Activated T-cell treated with anti-CD3 and anti-CD28 coated beads for 24 hours (primary cell): ENCODE measurements at regions not wholly inside any gene's neighbourhood (a gene's known extent, or its start where the extent isn't known, plus 50 kb on each side); places are given as distances from the start of the nearest gene placed in this dataset.

Source experiments
- DNase-seq: peaks from one replicate; pipeline ENCODE4 v3.0.0-alpha.2; 2020; ENCODE audit warnings: low read depth

DNA sequence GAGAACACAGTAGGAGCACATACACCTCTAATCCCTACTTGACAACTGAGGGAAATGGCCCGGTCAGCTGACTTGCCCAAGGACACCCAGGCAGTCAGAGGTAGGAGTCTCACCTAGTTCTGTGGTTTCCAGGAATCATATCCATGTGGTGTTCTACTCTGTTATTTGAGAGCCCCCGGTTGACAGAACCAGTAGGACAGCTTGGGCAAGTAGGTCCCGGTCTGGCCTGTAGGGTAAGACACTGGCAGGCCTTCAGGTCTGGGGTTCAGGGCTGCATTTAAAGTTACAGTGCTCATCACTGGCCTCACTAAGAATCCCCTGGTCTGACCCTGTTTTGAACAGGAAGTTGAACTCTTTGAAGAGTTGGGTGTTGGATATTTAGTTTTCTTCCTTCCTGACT is 476.1 kb downstream of the SHQ1 start:
- DNase-seq: no peak

DNA sequence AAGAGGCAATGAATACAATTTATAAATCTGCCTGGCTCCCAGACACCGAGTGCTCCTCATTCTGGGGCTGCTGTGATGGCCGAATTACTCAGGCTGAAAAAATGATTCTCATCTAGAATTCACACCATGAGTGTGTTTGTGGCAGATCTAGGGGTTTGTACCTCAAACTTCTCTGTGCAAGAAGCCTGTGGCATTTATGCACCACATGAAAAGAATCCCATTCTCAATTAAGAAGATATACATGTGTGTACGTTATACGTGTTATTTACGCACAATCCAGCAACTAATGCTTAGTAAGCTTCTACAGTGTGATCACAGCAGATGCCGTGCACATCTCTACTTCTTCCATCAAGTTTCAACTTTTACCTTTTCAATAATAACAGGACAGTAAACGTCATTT is 476.8 kb downstream of the SHQ1 start:
- no peak for DNase-seq

DNA sequence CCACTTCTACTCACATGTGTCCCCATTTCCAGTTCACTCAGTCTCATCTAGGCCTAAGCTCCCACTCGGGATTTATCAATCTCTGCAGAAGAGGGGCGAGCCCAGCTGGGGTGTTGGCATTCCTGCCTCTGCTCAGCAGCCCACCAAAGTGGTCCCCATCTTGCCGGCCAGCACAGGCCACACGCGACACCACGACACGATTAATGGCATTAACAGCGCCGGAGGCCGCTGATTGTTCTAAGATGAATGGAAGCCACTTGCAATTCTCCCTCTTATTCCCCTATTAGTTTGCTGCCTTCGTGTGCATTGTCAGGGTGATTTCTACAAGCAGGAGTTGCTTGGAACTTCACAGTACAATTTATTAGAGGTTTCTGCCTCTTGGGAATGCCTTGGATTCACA is 477.3 kb downstream of the SHQ1 start:
- no peak for DNase-seq

DNA sequence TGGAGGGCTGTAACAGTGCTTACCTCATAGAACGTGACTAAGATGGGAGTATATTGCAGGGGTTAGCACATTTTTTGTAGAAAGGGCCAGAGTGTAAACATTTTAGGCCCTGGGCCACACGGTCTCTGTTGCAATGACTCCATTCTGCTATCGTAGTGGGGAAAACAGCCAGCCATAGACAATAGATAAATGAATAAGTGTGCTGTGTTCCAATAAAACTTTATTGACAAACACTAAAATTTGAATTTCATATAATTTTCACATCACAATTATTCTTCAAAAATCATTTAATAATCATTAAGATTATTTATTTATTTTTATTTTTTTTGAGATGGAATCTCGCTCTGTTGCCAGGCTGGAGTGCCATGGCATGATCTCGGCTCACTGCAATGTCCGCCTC is 478.6 kb downstream of the SHQ1 start:
- no peak for DNase-seq

DNA sequence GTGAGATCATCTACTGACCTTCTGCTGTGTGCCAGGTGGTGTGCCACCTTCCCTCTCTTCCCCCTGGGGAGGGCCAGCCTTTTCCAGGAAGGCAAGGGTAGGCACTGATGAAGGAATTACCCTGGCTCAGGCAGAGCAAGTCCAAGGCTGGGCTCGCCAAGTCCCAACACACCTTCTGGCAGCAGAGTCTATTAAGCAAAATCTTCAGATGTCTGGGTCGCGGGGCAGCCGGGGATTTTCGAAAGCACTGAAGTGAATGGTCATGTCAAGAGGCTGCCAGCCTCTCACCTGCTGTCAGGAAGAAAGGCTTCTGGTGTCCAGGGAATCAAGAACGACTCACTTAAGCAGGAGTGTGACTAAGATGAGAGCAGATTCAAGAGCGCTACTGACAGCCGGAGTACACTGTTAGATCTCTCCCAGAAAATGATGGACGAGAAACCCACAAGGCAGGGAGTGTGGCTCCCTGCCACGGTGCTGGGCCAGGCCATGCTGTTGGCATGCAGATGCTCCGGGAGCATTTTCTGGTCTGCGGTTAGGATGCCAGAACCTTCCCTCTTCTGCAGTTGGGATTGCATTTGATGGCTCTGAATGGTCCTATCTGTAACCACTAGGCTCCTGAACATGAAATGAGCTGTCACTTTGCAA is 479.8 kb downstream of the SHQ1 start:
- no peak for DNase-seq

DNA sequence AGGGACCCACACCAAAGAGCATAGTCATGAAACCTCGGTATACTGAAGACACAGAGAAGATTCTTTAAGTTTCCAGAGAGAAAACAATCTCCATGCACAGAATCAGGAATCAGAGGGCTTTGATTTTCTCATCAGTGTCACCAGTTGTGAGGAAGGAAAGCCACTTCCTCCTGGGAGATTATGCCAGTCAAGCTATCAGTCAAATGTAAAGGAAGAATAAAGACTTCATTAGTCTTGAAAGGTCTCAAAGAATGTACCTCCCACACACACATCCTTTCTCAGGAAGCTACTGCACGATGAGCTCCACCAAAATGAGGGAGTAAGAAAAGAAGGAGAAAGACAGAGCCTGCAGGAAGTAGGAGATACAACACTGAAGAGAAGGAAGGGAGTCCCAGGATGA is 486.3 kb downstream of the SHQ1 start:
- no peak for DNase-seq

DNA sequence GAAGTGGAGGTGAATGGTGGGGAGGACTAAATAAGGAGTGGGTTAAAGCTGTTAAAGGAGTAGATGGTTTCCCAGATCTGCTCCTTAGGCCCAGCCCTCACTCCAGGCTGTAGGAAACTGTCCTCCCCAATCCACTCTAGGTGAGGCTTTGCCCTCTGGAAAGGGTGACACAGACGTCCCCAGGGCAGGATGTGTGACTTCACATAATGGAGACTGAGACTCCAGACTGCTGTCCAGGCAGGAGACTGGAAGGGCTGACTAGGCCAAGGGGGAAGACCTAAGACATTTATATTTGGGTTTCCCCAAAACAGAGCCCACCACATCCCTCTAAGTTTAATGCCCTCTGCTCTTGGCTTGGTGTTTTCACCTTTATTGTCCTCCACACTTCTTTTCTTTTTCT is 488.5 kb downstream of the SHQ1 start:
- DNase-seq: no peak

DNA sequence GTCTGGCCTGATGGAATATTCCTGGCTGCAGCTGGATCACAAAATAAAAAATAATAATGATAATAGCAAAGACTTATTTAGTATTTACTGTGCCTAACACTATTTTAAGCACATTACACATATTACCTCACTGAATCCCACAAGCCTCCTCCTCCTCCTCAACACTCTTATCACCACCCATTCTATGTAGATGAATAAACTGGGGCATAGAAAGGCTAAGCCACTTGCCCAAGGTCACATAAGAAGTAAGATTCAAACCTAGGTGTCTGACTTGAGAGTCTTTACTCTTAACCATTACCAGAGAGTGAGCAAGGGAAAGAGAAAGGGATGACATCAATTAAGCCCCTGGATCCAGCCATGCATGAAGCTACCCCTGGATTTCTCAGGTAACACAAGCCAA is 493.1 kb downstream of the SHQ1 start:
- no peak for DNase-seq

DNA sequence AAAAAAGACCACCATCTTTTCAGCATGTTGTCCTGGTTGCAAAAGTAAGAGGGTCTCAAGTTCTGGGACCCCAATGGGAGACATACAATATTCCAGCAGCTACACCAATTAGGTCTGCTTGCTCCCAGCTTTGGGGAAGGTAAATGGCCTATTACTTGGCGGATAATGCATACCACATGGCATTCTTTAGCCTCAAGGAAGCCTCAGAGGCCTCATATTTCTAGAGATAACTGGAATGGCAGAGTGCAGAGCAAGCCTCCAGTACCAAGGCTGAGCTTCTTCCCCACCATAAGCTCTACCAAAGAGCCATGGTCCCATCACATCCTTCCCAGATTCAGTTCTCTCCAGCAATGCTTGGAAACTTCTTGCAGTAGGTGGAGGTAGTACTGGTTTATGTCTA is 493.8 kb downstream of the SHQ1 start:
- DNase-seq: no peak

DNA sequence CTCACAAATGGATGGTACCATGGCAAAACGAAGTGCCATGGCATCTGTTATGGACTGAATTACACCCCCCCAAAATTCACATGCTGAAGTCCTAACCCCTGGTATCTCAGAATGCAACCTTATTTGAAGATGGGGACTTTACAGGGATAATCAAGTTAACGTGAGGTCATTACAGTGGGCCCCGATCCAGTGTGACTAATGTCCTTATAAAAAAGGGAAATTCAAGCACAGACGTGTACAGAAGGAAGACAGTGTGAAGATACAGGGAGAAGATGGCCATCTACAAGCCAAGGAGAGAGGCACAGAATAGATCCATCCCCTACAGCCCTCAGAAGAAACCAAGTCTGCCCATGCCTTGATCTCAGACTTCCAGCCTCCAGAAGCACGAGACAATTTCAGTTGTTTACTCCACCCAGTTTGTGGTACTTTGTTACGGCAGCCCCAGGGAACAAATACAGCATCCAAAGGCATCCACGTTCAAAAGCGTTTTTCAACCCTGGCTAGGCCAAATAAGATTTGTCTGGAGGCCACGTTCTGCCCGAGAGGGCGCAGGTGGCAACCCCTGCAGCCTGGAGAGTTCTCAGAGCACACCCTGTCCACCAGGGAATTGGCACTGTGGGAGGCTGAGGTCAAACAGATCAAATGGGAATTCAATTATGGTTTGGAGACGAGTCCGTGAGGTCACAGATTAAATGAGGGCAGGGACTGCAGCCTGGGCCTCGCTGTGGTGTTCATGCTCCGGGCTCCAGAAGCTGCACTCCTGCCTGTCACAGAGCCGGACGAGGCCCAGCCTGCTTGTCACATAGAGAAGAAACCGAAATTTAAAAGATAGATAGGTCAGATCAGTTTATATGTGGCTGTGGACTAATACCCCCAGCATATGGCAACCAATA is 494.8 kb downstream of the SHQ1 start:
- DNase-seq: no peak

DNA sequence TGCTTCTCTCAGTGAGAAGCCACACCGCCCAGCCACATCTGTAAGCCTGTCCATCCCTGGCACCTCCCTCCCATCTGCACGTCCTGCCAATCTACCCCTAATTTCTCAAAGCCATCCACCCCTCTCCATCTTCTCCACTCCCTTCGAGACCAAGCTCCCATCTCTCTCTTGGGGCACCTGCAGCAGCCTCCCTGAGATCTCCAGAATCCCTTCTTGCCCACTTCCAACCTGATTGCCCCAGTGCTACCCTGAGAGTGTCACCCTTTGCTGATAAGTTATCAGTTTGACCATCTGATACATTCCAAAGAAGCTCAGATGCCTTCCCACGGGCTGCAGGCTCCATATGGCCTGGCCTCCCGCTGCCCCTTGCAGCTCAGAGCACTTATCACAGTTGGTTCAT is 496.1 kb downstream of the SHQ1 start:
- no peak for DNase-seq

DNA sequence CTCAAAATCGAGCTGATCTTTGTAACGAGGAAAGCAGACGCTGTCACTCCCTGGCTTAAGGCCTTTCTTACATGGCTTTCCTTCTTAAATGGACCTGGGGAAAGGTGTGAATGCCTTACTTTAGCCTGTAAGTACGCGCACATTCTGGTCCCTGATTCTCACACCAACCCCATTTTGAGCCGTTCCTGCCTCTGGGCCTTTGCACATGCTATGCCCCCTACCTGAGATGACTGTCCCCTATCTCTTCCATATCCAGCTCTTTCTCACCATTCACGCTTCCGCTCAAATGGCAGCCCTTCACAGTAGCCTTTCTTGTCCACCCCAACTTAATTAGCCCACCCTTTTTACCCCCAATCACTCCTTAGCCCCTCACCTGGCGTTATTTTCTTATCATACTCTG is 496.7 kb downstream of the SHQ1 start:
- no peak for DNase-seq

DNA sequence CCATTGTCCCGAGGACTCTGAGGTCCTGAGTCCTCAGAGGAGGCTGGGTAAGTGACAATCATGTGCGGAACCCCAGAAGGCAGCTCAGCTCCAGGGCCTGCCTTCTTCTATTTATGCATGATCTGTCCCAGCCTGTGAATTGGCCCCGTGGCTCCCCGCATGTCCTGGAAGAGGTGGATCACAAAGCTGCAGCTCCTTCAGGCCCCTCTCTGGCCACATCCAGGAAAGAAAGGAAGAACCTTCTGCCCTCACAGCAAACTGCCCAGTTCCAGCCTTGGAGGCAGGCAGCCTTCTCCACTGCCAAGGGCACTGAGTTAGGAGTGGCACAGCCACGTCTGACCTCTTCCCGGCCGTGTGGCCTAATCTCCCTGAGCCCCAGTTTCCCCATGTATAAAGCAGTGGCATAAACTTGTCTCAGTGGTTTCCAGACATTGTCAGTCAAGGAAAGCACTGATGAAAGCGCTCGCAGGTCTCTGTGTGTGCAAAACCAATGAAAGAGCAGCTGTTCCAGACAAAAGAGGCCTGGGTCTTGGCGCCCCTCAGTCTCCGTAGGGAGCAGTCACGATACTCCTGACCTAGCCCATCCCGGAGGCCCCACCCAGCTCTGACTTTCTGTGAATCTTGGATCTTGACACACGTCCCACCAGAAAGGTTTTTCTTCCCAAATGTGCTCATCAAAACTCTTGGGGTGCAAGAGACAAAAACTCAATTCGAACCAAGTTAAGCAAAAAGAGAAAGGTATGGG is 497.3 kb downstream of the SHQ1 start:
- DNase-seq: no peak

DNA sequence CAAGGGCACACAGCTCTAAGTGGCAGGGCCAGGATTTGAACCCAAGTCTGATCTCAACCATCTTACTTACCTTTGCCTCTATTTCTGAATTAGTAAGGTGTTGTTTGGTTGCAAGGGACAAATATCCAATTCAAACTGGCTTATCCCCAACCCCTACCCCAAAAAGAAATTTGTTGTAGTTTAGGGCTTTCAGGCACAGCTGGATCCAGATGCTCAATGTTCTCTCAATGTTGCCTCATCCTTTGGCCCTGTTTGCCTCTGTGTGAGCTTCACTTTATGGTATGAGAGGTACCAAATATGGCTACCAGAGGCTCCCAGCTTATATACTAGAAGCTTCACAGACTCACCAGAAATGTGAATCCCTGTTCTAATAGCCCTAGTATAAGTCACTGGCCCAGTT is 499.9 kb downstream of the SHQ1 start:
- DNase-seq: no peak

DNA sequence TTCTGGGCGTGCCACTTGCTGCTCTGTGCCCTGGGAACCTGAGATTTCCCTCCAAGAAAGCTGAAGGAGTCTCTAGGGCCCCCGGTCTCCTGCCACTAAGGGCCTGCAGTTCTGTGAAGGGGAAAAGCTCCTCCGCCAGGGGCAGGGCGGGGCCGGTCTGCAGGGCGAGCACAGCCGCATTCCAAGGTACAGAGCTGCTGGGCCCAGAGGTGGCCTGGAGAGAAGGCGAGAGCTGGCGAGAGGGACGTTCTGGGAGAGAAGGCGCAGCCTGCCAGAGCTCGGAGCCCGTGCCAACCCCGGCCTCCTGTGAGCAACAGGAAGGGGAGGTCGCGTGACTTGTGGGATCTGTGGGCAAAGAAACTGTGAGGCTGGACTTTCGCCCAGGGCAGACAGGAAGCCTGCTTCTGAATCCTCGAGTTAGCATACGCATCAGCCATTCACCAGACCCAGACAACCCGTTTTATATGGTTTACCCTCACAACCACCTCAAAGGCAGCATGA is 500.4 kb downstream of the SHQ1 start:
- peak; percentile 59 for DNase-seq

DNA sequence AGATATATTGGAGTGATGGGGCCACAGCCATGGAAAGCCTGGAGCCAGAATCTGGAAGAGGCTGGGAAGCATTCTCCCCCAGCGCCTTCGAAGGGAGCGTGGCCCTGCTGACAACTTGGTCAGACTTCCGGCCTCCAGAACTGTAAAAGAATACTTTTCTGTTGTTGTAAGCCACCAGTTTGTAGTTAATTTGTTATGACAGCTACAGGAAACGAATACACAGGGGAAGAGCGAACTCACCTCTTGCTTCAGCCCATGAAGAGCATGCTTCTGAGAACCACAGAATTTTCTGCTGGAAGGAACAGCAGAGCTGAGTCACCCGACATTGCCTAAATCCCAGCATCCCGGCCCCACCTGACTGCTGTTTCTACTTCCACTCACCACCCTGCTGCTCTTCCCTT is 501.7 kb downstream of the SHQ1 start:
- DNase-seq: no peak

DNA sequence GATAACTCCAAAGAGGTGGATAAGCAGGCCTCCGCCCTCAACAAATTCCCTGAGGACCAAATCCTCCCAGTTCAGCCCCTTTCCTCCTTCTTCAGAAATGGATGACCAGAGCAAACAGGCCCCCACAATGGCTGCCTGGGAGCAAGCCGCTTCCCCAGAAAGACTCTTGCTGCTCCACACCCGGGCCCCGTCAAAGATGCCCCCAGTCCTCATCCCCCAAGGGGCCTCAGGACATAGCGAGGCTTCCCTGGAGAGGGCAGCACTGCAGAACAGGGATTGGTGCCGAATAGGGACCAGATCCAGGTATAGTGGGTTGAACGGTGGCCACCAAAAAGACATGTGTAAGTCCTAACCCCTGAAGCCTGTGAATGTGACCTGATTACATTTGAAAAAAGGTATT is 502.3 kb downstream of the SHQ1 start:
- no peak for DNase-seq

DNA sequence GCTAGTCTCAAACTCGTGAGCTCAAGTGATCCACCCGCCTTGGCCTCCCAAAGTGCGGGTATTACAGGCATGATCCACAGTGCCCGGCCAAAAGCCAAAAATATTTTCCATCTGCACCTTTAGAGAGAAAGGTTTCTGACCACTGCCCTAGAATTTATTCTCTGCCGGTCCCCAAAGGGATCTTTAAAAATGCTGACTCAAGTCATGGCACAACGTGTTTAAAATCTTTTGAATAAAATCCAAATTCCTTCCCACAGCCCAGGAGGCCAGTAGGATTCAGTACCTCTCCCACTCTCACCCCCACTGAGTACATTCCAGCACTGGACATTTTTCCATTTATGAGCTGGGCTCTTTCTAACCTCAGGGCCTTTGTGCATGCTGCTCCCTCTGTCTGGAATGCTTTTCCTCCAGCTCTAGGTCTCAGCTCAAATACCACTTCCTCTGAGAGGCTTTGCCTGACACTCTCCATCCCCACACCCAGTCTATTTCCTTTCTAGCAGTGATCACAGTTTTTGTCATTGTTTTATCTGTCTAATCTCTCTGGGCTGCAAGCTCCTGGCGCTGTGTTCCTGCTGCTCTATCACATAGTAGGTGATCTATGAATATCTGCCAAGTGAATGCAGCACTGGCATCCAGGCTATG is 502.9 kb downstream of the SHQ1 start:
- no peak for DNase-seq

DNA sequence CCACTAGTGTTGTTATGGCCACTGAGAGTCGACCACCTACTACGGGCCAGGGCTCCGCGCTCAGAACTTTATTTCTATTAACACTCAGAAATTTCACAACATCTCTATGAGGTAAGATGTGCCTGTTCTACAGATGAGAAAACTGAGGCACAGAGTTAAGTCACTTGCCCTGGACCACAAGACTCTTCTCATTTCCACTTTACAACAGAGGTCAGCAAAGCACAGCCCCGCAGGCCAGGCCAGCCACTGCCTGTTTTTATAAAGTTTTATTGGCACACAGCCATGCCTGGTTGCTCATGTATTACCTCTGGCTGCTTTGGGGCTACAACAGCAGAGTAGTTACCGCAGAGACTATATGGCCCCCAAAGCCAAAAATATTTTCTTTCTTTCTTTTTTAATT is 503.6 kb downstream of the SHQ1 start:
- no peak for DNase-seq

DNA sequence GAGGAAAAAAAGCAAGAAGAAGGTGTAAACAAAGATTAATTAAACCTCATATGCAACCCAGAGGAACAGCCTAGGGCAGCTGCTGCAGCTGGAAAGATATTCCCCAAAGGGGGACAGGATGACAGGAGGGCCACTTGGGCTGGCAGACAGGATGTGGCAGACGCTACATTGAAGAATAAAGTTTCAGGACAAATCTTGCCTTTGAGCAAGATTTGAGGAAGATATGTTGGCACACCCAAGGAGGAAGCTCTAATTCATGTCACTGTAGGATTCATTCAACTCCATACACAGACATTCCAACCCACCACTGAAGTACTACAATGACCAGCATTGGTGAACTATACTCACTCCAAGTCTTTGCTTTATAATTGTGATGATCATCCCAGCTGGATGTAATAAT is 504.0 kb downstream of the SHQ1 start:
- DNase-seq: no peak

DNA sequence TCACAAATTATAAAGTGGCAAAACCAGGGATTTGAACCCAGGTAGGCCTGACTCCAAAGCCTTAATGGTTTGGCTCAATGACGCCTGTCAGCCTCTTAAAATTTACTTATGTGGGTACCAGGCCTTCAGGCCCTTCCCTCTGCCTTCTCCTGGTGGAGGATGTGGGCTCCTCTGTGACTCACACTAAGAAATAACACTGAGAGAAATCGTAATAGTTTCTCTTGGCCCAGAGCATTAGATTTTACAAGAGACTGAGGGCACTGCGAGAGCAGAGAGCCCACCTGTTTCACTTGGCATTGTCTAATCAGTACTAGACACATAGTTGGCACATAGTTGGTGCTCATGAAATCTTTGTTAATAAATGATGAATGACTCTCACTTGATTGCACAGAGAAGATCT is 505.2 kb downstream of the SHQ1 start:
- no peak for DNase-seq

DNA sequence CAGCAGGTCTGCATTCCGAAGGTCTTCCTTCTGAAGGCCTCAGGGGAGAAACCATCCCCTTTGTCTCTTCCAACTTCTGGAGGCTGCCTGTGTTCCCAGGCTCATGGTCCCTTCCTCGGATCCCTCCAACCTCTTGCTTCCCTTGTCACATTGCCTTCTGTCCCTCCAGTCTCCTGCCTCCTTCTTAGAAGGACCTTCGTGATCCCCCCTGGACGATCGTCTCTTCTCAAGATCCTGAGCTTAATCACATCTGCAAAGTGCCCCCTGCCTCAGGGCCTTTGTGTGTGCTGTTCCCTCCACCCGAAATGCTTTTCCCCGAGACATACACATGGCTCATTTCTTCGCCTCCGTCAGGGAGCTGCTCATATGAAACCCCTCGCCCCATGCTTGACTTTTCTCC is 505.8 kb downstream of the SHQ1 start:
- no peak for DNase-seq
